ENCODE measurements at regions not wholly inside any gene's neighbourhood (a gene's known extent, or its start where the extent isn't known, plus 50 kb on each side); places are given as distances from the start of the nearest gene placed in this dataset.

DNA sequence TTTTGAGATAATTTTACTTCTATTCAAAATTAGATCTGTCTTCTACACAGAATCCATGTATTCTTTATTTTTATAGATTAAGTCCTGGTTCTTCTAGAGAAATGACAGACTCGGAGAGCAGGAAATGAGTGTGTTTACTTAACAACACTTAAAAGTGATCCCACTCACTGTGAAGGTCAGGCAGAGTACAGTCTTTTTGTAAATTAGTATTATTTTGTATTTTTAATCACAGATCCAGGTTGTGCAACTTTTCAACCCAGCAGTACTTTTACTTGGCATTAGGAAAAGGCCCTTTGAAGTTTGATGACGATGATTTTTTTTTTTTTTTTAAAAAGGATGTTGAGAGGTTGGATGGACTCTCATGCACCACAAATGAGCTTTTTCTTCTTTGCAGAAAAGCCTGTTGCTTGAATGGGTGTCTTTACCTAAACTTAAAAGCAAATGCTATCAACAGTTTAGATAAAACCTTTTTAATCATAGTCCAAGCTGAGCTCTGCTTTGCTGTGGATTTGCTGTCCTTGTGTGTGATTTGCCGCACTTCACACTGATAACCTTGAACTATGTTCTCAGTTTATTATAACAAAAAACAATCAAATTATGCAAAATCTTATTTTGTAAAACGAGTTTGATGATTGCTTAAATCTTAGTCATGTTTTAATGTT is 114.1 kb downstream of the MXRA5 start:
- TF ChIP-seq, protein P1, sequence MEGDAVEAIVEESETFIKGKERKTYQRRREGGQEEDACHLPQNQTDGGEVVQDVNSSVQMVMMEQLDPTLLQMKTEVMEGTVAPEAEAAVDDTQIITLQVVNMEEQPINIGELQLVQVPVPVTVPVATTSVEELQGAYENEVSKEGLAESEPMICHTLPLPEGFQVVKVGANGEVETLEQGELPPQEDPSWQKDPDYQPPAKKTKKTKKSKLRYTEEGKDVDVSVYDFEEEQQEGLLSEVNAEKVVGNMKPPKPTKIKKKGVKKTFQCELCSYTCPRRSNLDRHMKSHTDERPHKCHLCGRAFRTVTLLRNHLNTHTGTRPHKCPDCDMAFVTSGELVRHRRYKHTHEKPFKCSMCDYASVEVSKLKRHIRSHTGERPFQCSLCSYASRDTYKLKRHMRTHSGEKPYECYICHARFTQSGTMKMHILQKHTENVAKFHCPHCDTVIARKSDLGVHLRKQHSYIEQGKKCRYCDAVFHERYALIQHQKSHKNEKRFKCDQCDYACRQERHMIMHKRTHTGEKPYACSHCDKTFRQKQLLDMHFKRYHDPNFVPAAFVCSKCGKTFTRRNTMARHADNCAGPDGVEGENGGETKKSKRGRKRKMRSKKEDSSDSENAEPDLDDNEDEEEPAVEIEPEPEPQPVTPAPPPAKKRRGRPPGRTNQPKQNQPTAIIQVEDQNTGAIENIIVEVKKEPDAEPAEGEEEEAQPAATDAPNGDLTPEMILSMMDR (IDR thresholded peaks at IDR 0.05) = no peak
- TF ChIP-seq POLR2A (IDR thresholded peaks at IDR 0.05) = no peak

Data from esophagus squamous epithelium (tissue), 4 donors.